Gastroesophageal sphincter (tissue), 4 donors: ENCODE measurements at regions not wholly inside any gene's neighbourhood (a gene's known extent, or its start where the extent isn't known, plus 50 kb on each side); places are given as distances from the start of the nearest gene placed in this dataset.

Experiments used
- ATAC-seq: fragments of 150-250 bp; one replicate; pipeline ENCODE4 v1.9.1; 2016; ENCODE audit warnings: mild to moderate bottlenecking, moderate library complexity
- H3K27ac ChIP-seq, 4 donors: fragments of 200-600 bp; sonication (generic) in 3 of 4; 1 replicate in 3 of 4; 2 replicates in 1 of 4; pipeline ENCODE4 v1.5.1; 2016 to 2019
- H3K27me3 ChIP-seq: fragments of 200-600 bp; sonication (generic); one replicate; pipeline ENCODE4 v1.5.1; 2019
- H3K36me3 ChIP-seq, 2 donors: fragments of 200-600 bp; sonication (generic); one replicate each; pipeline ENCODE4 v1.5.1; 2019; ENCODE audit warnings: control low read depth in 1 of 2
- H3K4me1 ChIP-seq, 3 donors: fragments of 200-600 bp; sonication (generic); 1 replicate in 2 of 3; 2 replicates in 1 of 3; pipeline ENCODE4 v1.5.1; 2016 to 2019; ENCODE audit warnings: control low read depth in 2 of 3
- H3K4me3 ChIP-seq, 2 donors: fragments of 200-600 bp; sonication (generic); one replicate each; pipeline ENCODE4 v1.5.1; 2019; ENCODE audit warnings: mild to moderate bottlenecking in 1 of 2, moderate library complexity in 1 of 2
- H3K9me3 ChIP-seq, 3 donors: fragments of 200-600 bp; sonication (generic); one replicate each; pipeline ENCODE4 v1.5.1; 2017 to 2019; ENCODE audit warnings: control low read depth in 2 of 3
- CTCF ChIP-seq, 4 experiments: fragments of 200-600 bp in 2 of 4; fragments of 450-650 bp in 2 of 4; sonication (generic) in 1 of 4; IDR thresholded peaks; one replicate each; pipeline ENCODE4 v1.5.1; 2017 to 2019; ENCODE audit warnings: antibody characterized with exemption in 4 of 4, mild to moderate bottlenecking in 2 of 4, moderate library complexity in 2 of 4
- EP300 ChIP-seq: sonication (generic); formaldehyde crosslinking; IDR thresholded peaks from one replicate; pipeline ENCODE4 v1.6.1; 2017; ENCODE audit warnings: antibody characterized with exemption, mild to moderate bottlenecking
- POLR2A ChIP-seq, 2 donors: fragments of 450-650 bp; IDR thresholded peaks; one replicate each; pipeline ENCODE4 v1.6.1; 2017; ENCODE audit warnings: antibody characterized with exemption in 2 of 2, mild to moderate bottlenecking in 2 of 2, moderate library complexity in 1 of 2
- POLR2AphosphoS5 ChIP-seq: sonication (generic); formaldehyde crosslinking; IDR thresholded peaks from one replicate; pipeline ENCODE4 v1.6.1; 2017; ENCODE audit warnings: antibody characterized with exemption
- whole genome bisulfite sequencing, 2 donors: methylation state at CpG; one replicate each; pipeline ENCODE4 v1.1.5; 2018; ENCODE audit warnings: low coverage in 1 of 2; 5-methylcytosine and 5-hydroxymethylcytosine counted together

GRCh38 chr1:18548643-18549042, 67.9 kb downstream of the KLHDC7A start:
- no peak for ATAC-seq
- H3K27me3 ChIP-seq, result peaks cover 97% of the 10 kb centered on the region
- H3K27ac ChIP-seq, result no peak overlapping the region
- WGBS, 2 donors, result no CpG with 5 or more reads among the region's 6 CpGs
- H3K4me3 ChIP-seq, result no peak overlapping the region
- H3K9me3 ChIP-seq, result peaks cover 0 to 2% (median 0%) of the 10 kb centered on the region in 3 donors
- no peaks in the 10 kb centered on the region for H3K36me3 ChIP-seq
- TF ChIP-seq EP300 (no peak), POLR2A (IDR thresholded peaks at IDR 0.05) (no peak), POLR2AphosphoS5 (no peak), CTCF (IDR thresholded peaks at IDR 0.05) (no peak)
- no peaks in the 10 kb centered on the region for H3K4me1 ChIP-seq

GRCh38 chr1:18549106-18549505, 68.4 kb downstream of the KLHDC7A start:
- Histone ChIP-seq H3K9me3 (no peaks in the 10 kb centered on the region), H3K4me1 (no peaks in the 10 kb centered on the region), H3K4me3 (no peak overlapping the region), H3K27ac (no peak overlapping the region), H3K27me3 (peaks cover 97% of the 10 kb centered on the region), H3K36me3 (no peaks in the 10 kb centered on the region)
- WGBS, 2 donors, result 60 to 63% methylated on average over 2 to 10 of the region's 10 CpGs
- TF ChIP-seq POLR2AphosphoS5, result no peak
- no peak for TF ChIP-seq POLR2A (IDR thresholded peaks at IDR 0.05)
- no peak for TF ChIP-seq CTCF (IDR thresholded peaks at IDR 0.05)
- TF ChIP-seq EP300, result no peak
- ATAC-seq, result no peak

GRCh38 chr1:18549906-18550305, 69.2 kb downstream of the KLHDC7A start:
- no peak for ATAC-seq
- Histone ChIP-seq H3K27me3 (peaks cover 97% of the 10 kb centered on the region), H3K36me3 (no peaks in the 10 kb centered on the region), H3K9me3 (no peaks in the 10 kb centered on the region), H3K4me3 (no peak overlapping the region), H3K27ac (no peak overlapping the region), H3K4me1 (no peaks in the 10 kb centered on the region)
- WGBS, 2 donors, result no CpG with 5 or more reads among the region's 4 CpGs
- TF ChIP-seq POLR2AphosphoS5 (no peak), POLR2A (IDR thresholded peaks at IDR 0.05) (no peak), EP300 (no peak), CTCF (IDR thresholded peaks at IDR 0.05) (no peak)

GRCh38 chr1:18552631-18553030, 71.9 kb downstream of the KLHDC7A start:
- no peak overlapping the region for H3K4me3 ChIP-seq
- peaks cover 0 to 3% (median 0%) of the 10 kb centered on the region in 3 donors for H3K4me1 ChIP-seq
- H3K27ac ChIP-seq, result no peak overlapping the region
- ATAC-seq, result no peak
- 40 to 49% methylated on average over 1 to 9 of the region's 9 CpGs for WGBS, 2 donors
- H3K27me3 ChIP-seq, result peaks cover 96% of the 10 kb centered on the region
- H3K36me3 ChIP-seq, result no peaks in the 10 kb centered on the region
- TF ChIP-seq CTCF (IDR thresholded peaks at IDR 0.05) (no peak), POLR2AphosphoS5 (no peak), POLR2A (IDR thresholded peaks at IDR 0.05) (no peak), EP300 (no peak)
- no peaks in the 10 kb centered on the region for H3K9me3 ChIP-seq

GRCh38 chr1:18553388-18553787, 72.7 kb downstream of the KLHDC7A start:
- no peak for TF ChIP-seq CTCF (IDR thresholded peaks at IDR 0.05)
- no peak for TF ChIP-seq POLR2AphosphoS5

More at GRCh38 chr1:18553388-18553787, 72.7 kb downstream of the KLHDC7A start:
- Histone ChIP-seq H3K27ac (no peak overlapping the region), H3K4me1 (peaks cover 0 to 11% (median 0%) of the 10 kb centered on the region in 3 donors), H3K9me3 (no peaks in the 10 kb centered on the region), H3K4me3 (no peak overlapping the region), H3K36me3 (no peaks in the 10 kb centered on the region), H3K27me3 (peaks cover 96% of the 10 kb centered on the region)
- no peak for ATAC-seq
- 87 to 88% methylated on average over 6 to 10 of the region's 11 CpGs for WGBS, 2 donors
